ENCODE measurements at regions not wholly inside any gene's neighbourhood (a gene's known extent, or its start where the extent isn't known, plus 50 kb on each side); places are given as distances from the start of the nearest gene placed in this dataset.

DNA sequence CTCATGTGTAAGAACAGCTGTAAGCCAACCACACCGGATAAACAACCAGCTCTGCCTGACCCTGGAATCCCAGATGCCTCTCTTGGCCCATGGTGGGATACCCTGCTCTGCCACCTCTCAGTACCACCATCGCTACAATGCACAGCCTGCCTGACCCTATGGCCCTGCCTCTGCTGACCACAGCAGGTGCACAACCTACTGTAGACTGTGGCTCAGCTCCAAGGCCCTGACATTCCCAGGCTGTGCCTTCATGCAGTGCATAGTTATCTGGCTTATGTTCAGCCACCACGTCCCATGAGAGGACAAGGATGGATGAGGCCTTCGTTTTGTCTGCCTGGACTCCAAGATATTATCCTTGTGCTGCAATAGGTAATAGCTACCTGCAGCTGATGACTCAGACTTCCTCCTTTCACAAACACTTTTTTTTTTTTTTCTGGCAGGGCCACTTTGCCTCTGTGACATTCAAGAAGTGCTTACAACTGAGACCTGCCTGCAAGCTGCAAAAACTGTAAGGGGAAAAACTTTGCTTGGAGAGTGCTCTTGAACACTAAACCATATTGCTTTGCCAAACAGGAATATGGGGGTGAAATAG is 177.7 kb downstream of the URB2 start:
- TF ChIP-seq, protein P1, sequence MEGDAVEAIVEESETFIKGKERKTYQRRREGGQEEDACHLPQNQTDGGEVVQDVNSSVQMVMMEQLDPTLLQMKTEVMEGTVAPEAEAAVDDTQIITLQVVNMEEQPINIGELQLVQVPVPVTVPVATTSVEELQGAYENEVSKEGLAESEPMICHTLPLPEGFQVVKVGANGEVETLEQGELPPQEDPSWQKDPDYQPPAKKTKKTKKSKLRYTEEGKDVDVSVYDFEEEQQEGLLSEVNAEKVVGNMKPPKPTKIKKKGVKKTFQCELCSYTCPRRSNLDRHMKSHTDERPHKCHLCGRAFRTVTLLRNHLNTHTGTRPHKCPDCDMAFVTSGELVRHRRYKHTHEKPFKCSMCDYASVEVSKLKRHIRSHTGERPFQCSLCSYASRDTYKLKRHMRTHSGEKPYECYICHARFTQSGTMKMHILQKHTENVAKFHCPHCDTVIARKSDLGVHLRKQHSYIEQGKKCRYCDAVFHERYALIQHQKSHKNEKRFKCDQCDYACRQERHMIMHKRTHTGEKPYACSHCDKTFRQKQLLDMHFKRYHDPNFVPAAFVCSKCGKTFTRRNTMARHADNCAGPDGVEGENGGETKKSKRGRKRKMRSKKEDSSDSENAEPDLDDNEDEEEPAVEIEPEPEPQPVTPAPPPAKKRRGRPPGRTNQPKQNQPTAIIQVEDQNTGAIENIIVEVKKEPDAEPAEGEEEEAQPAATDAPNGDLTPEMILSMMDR (IDR thresholded peaks at IDR 0.05; ENCODE audit: low read depth, low read length), result no peak
- TF ChIP-seq POLR2A (IDR thresholded peaks at IDR 0.05; ENCODE audit: extremely low read depth, insufficient read length), result no peak

Measured in NB4 (cell line).